ENCODE measurements at regions not wholly inside any gene's neighbourhood (a gene's known extent, or its start where the extent isn't known, plus 50 kb on each side); places are given as distances from the start of the nearest gene placed in this dataset.

DNA sequence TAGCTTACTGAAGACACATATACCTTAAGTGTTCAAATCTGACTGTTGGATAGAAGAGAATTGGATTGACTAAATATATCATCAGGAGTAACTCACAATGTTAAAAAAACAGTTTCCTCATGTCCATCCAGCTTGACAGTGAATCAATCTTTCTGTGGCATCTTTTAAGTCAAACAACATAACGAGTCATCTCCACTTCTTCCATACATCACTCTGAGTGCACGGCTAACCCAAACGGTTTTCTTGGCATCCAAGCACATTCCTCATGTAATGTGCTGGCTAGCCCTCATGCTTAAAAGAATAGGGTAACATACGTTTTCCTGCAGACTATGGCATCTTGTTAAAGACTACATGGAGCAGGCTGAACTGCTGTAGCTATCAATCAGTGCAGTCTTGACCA lies 291.5 kb upstream of the TRPC7 start:
- no peaks in the 10 kb centered on the region for H3K4me1 Mint-ChIP-seq
- H3K36me3 Mint-ChIP-seq = no peaks in the 10 kb centered on the region
- no peak overlapping the region for H3K27ac Mint-ChIP-seq
- ATAC-seq (no peak), DNase-seq (ENCODE audit: low spot score in 2 of 2) (no peak)
- H3K4me3 Mint-ChIP-seq = no peak overlapping the region
- H3K9me3 Mint-ChIP-seq = no peaks in the 10 kb centered on the region

DNA sequence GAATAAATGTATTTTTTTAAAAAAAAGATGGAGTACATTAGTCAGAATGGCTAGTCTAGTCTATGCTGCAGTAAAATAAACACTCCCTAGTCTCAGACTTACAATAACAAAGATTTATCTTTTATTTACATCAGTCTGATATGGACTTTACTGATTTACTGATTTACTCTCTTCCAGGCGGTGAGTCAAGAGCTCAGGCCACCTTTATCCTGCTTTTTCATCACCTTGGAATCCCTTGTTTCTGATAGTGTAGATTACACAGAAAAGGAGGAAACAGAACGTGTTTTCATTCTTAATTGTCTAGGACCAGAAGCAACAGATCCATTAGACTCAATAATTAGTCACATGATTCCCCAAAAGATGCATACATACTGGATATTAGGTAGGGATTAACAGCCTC lies 290.1 kb upstream of the TRPC7 start:
- no peak overlapping the region for H3K4me3 Mint-ChIP-seq
- DNase-seq (ENCODE audit: low spot score in 2 of 2) (no peak), ATAC-seq (no peak)
- no peaks in the 10 kb centered on the region for H3K9me3 Mint-ChIP-seq
- no peaks in the 10 kb centered on the region for H3K36me3 Mint-ChIP-seq
- no peak overlapping the region for H3K27ac Mint-ChIP-seq
- H3K4me1 Mint-ChIP-seq = no peaks in the 10 kb centered on the region

DNA sequence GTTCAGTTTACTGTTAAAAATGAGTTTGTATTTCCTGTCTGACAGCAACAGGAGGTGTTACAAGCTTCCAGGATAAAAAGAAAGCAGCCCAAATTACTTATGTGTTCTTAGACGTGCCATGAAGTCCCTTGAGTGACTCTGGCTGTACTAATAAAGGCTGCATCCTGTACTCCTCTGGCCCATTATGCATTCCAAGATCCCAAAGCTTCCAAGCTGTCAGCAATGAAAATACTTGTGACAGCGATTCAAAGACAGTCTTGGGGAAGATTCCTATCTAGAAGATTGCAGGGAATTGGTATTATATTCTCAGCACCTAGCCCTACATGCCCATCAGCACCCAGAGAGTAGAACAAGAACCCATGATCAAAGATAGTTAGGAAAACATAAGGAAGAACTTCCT lies 281.6 kb upstream of the TRPC7 start:
- H3K36me3 Mint-ChIP-seq = no peaks in the 10 kb centered on the region
- ATAC-seq (no peak), DNase-seq (ENCODE audit: low spot score in 2 of 2) (no peak)
- H3K4me1 Mint-ChIP-seq = no peaks in the 10 kb centered on the region
- H3K27ac Mint-ChIP-seq = no peak overlapping the region
- peaks cover 3% of the 10 kb centered on the region for H3K9me3 Mint-ChIP-seq
- H3K4me3 Mint-ChIP-seq = no peak overlapping the region

DNA sequence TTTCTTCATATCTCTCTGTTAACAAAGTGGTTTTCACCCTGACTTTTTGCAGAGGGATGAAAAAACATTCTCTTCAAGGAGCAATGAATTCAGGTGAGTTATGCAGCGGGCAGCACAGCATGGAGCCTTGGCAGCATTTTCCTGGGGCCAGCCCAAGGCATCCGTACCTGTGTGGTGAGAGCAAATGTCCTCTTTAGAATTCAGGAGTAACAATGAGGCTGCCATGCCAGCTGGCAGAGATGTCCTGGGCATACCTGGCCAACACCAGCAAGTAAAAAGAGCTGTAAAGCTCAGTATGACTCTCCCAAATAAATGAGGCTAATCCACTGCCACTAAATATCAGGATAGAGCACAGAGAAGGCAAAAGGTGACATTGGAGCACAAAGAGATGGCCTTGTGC lies 277.6 kb upstream of the TRPC7 start:
- peaks cover 2% of the 10 kb centered on the region for H3K9me3 Mint-ChIP-seq
- no peak overlapping the region for H3K4me3 Mint-ChIP-seq
- no peaks in the 10 kb centered on the region for H3K36me3 Mint-ChIP-seq
- H3K4me1 Mint-ChIP-seq = no peaks in the 10 kb centered on the region
- no peak overlapping the region for H3K27ac Mint-ChIP-seq
- no peak for ATAC-seq
- DNase-seq (ENCODE audit: low spot score in 2 of 2) = no peak

DNA sequence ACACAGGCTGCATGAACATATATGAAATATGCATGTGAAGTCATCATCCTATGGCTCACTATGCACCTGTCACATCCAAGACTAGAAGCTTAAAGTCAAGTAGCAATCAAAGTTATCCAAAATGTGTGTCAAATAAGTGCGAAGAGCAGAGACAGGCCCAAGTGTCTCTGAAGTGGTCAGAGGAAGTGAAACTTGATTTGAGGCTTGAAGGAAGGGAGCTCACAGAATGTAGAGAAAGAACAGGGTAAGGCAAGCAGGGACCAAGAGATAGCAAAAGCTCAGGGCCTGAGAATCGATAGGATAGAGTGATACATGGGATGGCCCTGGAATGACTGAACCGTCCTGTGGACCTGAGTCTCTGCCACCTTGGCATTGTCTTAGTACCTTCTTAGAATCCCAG lies 274.3 kb upstream of the TRPC7 start:
- Mint-ChIP-seq H3K27ac (no peak overlapping the region), H3K4me1 (no peaks in the 10 kb centered on the region), H3K9me3 (peaks cover 2% of the 10 kb centered on the region), H3K36me3 (no peaks in the 10 kb centered on the region), H3K4me3 (no peak overlapping the region)
- ATAC-seq (no peak), DNase-seq (ENCODE audit: low spot score in 2 of 2) (no peak)

DNA sequence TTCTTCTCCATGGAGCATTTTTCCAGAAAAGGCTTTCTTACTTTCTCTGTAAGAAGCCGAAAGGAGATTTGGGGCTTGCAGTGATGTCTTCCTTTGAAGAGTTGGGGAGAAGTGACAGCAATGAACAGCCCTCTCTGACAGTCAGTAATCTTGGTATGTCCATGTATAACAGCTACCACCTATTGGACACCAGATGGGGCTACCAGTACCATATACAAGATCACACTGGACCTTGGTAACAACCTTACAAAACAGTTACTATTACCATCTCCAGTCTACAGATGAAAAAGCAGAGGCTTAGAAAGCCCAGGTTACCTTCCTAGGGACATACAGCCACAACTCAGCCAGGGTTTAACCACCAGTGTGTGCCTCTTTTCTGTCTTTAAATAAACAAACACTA lies 272.7 kb upstream of the TRPC7 start:
- Mint-ChIP-seq H3K27ac (no peak overlapping the region), H3K36me3 (no peaks in the 10 kb centered on the region), H3K9me3 (peaks cover 2% of the 10 kb centered on the region), H3K4me1 (no peaks in the 10 kb centered on the region), H3K4me3 (no peak overlapping the region)
- no peak for DNase-seq (ENCODE audit: low spot score in 2 of 2)
- ATAC-seq = no peak

DNA sequence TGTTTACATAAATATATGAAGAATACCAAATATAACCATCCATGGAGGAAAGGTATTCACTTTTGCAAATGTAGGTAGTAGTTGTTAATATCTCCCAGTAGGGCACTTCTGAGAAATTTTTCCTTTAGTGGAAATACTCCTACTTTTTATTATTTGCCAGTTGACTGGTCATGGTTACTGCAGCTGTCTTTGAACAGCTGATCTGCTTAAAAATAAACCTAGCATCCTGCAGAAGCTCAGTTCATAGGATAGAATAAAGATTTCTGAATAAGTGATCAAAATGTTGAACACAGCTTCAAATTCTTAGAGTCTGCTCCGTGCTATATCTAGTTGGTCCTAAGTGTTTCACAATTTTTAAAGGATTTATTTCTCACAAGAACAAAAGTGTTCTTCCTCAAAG lies 270.7 kb upstream of the TRPC7 start:
- peaks cover 2% of the 10 kb centered on the region for H3K9me3 Mint-ChIP-seq
- H3K4me3 Mint-ChIP-seq = no peak overlapping the region
- ATAC-seq (no peak), DNase-seq (ENCODE audit: low spot score in 2 of 2) (no peak)
- H3K36me3 Mint-ChIP-seq = no peaks in the 10 kb centered on the region
- no peak overlapping the region for H3K27ac Mint-ChIP-seq
- no peaks in the 10 kb centered on the region for H3K4me1 Mint-ChIP-seq

DNA sequence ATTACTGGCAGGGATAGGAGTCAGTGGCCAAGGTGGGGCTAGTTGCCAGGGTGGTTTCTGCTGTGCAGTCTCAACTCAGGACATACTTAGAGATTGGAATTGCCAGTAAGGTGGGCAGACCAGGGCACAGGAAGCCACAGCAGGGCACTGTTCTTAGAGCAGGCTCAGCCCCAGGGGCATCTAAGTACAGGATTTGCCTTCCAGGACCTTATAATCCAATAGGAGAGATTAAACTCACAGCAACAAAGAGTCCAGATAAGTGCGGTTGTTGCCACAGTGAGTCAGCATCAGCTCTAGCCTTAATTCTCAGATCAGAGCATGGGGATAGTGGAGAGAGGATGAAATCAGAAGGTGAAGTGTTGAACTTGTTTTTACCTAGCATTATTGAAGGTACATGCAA lies 265.8 kb upstream of the TRPC7 start:
- DNase-seq (ENCODE audit: low spot score in 2 of 2) (no peak), ATAC-seq (no peak)
- H3K9me3 Mint-ChIP-seq = peaks cover 4% of the 10 kb centered on the region
- H3K27ac Mint-ChIP-seq = no peak overlapping the region
- no peak overlapping the region for H3K4me3 Mint-ChIP-seq
- H3K4me1 Mint-ChIP-seq = no peaks in the 10 kb centered on the region
- H3K36me3 Mint-ChIP-seq = no peaks in the 10 kb centered on the region

DNA sequence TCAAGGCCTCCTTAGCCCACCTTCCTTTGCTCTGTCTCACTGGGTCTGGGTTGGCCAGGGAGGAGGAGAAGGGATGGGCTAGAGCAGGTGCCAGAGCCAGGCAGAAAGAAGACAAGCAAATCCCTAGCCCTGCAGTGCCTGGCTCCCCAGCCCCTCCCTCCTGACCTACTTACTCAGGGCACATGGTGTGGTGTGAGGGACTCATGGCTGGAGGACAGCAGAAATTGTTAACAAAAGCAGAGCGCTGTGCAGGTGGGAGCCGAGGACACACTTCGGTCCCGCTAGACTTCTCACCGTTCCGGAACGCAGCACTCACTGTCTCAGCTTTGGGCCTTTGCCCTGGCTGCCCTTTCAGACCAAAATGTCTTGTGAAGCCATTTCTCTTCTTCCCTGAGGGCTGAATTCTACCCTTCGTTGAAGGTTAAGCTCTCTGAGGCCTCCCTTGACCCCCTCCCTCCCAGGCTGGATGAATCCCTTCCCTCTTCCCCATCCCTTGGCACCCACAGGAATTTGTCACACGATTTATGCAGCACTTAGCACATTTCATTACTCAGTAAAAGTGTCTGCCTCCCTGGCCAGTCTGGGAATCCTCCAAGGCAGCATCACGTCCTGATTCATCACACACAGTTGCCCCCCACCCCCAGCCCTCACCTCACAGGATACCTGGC lies 263.9 kb upstream of the TRPC7 start:
- no peaks in the 10 kb centered on the region for H3K36me3 Mint-ChIP-seq

DNA sequence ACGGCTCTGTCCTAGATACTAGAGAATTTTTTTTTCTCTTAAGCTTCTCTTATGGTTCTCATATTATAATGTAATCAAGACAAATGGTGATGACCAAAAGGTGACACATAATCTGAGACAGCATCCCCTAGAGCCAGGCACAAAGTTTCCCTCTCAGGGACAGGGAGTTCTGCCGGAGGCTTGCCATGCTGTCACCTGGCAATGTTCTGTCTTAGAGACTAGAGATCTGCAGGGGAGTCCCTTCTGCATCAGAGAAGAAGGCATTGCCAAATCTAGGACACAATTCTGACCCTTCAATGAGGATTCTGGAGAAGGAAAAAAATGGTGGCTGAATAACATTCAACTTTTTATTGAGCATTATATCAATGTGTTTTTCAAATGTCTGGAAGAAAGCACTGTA lies 261.2 kb upstream of the TRPC7 start:
- no peaks in the 10 kb centered on the region for H3K4me1 Mint-ChIP-seq
- H3K9me3 Mint-ChIP-seq = peaks cover 4% of the 10 kb centered on the region
- H3K27ac Mint-ChIP-seq = no peak overlapping the region
- ATAC-seq (no peak), DNase-seq (ENCODE audit: low spot score in 2 of 2) (no peak)
- H3K36me3 Mint-ChIP-seq = no peaks in the 10 kb centered on the region
- no peak overlapping the region for H3K4me3 Mint-ChIP-seq

More for the DNA sequence above, 263.9 kb upstream of the TRPC7 start:
- Mint-ChIP-seq H3K27ac (no peak overlapping the region), H3K4me1 (no peaks in the 10 kb centered on the region), H3K4me3 (no peak overlapping the region), H3K9me3 (peaks cover 4% of the 10 kb centered on the region)
- ATAC-seq = peak; percentile 11
- DNase-seq (ENCODE audit: low spot score in 2 of 2) = no peak

DNA sequence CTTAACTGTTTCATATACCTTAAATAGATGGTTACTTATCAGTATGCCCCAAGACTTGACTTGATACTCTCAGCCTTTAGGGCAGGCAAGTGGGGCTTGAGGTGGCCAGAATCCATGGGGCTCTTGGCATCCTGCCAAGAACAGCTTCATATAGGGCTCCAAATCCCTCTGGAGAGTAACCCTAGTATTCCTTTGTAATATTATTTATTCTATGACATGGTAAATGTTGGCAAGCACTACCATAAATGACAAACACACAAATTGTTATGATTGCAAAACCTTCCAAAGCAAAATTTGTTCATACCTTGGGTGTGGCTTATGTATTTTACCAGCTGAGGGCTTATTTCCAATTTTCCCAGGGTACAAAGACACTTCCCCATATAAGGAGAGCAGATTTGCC lies 257.4 kb upstream of the TRPC7 start:
- Mint-ChIP-seq H3K9me3 (peaks cover 4% of the 10 kb centered on the region), H3K4me1 (no peaks in the 10 kb centered on the region)
- DNase-seq (ENCODE audit: low spot score in 2 of 2) = no peak

DNA sequence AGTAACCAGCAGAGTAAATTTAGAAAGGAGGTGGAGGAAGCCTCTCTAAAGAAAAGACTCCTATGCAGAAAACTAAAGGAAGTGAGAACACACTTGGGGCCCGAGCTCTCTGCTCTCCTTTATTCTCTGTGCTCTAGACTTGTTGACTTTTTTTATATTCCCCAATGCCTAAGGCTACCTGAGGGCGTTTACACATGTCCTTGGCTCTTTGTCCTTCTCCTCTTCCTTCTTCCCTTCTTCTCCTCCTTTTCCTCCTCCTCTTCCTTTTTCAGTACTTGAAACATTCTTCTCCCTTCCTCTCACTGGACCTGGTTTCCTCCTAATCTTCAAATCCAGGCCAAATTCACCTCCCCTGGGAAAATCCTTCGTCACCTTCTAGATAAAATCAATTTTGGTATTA lies 256.4 kb upstream of the TRPC7 start:
- H3K36me3 Mint-ChIP-seq = no peaks in the 10 kb centered on the region
- H3K4me1 Mint-ChIP-seq = no peaks in the 10 kb centered on the region
- no peak for ATAC-seq
- peaks cover 3% of the 10 kb centered on the region for H3K9me3 Mint-ChIP-seq
- DNase-seq (ENCODE audit: low spot score in 2 of 2) = no peak
- H3K4me3 Mint-ChIP-seq = no peak overlapping the region
- no peak overlapping the region for H3K27ac Mint-ChIP-seq

More for the DNA sequence above, 257.4 kb upstream of the TRPC7 start:
- Mint-ChIP-seq H3K36me3 (no peaks in the 10 kb centered on the region), H3K4me3 (no peak overlapping the region), H3K27ac (no peak overlapping the region)
- ATAC-seq = no peak

DNA sequence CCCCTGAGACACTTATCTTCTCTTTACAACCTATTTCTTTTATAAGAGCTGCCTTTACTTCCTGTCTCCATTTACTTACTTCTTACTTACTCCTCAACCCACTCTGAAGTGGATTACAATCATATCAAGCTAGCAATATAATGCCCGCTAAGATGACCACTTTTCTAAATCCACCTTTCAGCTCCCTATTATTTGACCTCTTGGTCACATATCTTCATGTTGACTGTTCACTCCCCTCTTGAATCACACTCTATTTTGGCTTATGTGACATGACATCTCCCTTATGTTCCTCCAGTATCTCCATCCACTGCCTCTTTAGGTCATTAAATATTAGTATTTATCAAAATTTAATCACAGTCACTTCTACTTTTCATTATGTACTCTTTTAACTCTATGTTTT lies 255.3 kb upstream of the TRPC7 start:
- ATAC-seq (no peak), DNase-seq (ENCODE audit: low spot score in 2 of 2) (no peak)
- Mint-ChIP-seq H3K4me3 (no peak overlapping the region), H3K36me3 (no peaks in the 10 kb centered on the region), H3K9me3 (no peaks in the 10 kb centered on the region), H3K4me1 (no peaks in the 10 kb centered on the region), H3K27ac (no peak overlapping the region)

DNA sequence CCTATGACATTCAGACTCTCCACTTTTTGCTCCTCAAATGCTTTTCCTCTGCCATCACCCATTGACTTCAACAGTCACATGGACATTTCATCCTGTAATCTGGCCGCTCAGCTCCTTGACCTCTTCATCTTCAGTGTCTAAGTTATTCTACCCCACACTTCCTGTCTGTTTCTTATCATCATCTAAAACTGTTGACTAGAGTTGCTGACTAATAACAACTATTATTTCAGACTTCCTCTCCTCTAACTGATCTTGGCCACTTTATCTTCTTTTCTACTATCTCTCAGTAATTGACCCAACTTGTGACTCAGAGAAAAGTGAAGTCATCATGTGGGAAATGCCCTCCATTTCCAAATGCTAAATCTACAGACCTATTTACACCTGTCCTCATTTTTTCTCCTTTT lies 254.7 kb upstream of the TRPC7 start:
- H3K9me3 Mint-ChIP-seq = no peaks in the 10 kb centered on the region
- H3K27ac Mint-ChIP-seq = no peak overlapping the region
- DNase-seq (ENCODE audit: low spot score in 2 of 2) (no peak), ATAC-seq (peak; percentile 65)
- no peaks in the 10 kb centered on the region for H3K36me3 Mint-ChIP-seq
- H3K4me3 Mint-ChIP-seq = no peak overlapping the region
- H3K4me1 Mint-ChIP-seq = no peaks in the 10 kb centered on the region

DNA sequence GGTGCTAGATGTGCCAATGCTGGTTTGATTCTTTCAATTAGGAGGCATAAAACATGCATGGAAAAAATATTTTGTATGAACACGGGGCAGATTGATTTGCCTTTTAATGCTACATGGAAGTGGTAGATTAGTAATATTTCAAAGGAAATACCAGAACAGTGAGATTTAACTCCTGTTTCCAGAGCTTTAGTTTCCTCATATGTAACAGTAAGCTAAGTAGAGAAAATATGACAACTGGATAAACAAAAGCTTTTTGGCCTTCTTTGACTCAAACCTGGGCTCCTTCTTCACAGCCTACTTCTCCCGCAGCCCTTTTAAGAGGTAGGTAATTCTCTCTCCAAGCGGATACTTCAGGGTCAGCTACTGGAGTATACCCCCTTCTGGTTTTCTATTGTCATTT lies 254.2 kb upstream of the TRPC7 start:
- no peak for DNase-seq (ENCODE audit: low spot score in 2 of 2)
- Mint-ChIP-seq H3K9me3 (no peaks in the 10 kb centered on the region), H3K36me3 (no peaks in the 10 kb centered on the region), H3K27ac (no peak overlapping the region), H3K4me3 (no peak overlapping the region), H3K4me1 (no peaks in the 10 kb centered on the region)
- no peak for ATAC-seq

DNA sequence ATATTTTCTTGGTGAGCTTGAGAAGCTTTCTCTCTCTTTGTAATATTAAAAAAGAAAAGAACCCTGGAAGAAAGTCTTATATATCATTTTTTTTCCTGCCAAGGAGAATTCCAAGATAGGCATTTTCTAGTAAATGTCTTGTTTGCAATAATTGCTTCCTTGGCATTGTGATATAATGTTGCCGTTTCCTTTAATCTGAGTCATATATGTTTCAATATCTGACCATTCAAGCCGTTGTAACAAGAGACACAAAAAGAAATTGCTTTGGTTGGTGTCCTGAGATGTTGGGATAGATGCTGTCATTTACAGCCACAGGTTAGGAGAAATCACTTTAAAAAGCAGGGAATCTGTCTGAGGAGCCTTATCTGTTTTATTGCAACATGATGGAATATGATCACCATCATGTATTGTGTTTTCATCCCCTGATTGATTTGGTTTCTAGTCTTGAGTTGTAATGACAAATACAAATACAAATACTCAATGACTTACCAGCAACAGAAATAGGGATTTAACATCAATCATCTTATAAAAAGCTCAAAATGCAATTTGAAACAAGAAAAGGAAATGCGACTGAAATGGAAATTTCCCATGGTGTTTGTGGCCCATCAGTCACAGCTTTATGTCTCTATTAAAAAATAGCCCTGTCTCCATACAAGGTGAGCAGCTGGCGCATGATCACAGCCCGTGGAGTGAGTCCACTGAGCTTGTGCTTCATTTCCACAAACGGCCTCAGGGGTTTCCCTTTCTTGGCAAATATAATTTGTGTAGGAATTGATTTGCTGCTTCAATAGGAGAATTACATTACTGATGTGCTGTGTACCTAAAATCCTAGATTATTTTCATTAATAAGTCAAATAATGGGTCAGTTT lies 250.1 kb upstream of the TRPC7 start:
- DNase-seq (ENCODE audit: low spot score in 2 of 2) = no peak
- no peak for ATAC-seq
- no peaks in the 10 kb centered on the region for H3K9me3 Mint-ChIP-seq
- H3K4me3 Mint-ChIP-seq = no peak overlapping the region
- H3K27ac Mint-ChIP-seq = no peak overlapping the region
- no peaks in the 10 kb centered on the region for H3K36me3 Mint-ChIP-seq
- no peaks in the 10 kb centered on the region for H3K4me1 Mint-ChIP-seq

Data from stimulated activated effector memory CD8-positive, alpha-beta T cell treated with anti-CD3 and anti-CD28 coated beads, Interleukin-12 subunit alpha, Interleukin-12 subunit beta, amount 100 ng/mL, for 72 hours (primary cell).